Nephron (organoid): ENCODE measurements at regions not wholly inside any gene's neighbourhood (a gene's known extent, or its start where the extent isn't known, plus 50 kb on each side); places are given as distances from the start of the nearest gene placed in this dataset.

ENCODE experiments used
- H3K27ac Mint-ChIP-seq, 3 experiments: 2 replicates each; pipeline ENCODE4 v1.8.0; 2020; ENCODE audit warnings: mixed read lengths in 3 of 3, mild to moderate bottlenecking in 2 of 3, moderate library complexity in 1 of 3
- H3K27me3 Mint-ChIP-seq: 2 replicates; pipeline ENCODE4 v1.8.0; 2021; ENCODE audit warnings: low read depth, mild to moderate bottlenecking, moderate library complexity, mixed read lengths
- H3K36me3 Mint-ChIP-seq: 2 replicates; pipeline ENCODE4 v1.8.0; 2020; ENCODE audit warnings: low read depth, mixed read lengths
- H3K4me1 Mint-ChIP-seq: 2 replicates; pipeline ENCODE4 v1.8.0; 2020; ENCODE audit warnings: mixed read lengths
- H3K4me3 Mint-ChIP-seq, 3 experiments: 2 replicates each; pipeline ENCODE4 v1.8.0; 2020; ENCODE audit warnings: mild to moderate bottlenecking in 3 of 3, mixed read lengths in 3 of 3, moderate library complexity in 2 of 3
- H3K9me3 Mint-ChIP-seq: 2 replicates; pipeline ENCODE4 v1.8.0; 2020; ENCODE audit warnings: mixed read lengths
- CTCF ChIP-seq, 3 experiments: fragments of 200-600 bp; sonication (generic); IDR thresholded peaks; one replicate each; pipeline ENCODE4 v1.5.0; 2021; ENCODE audit warnings: antibody characterized with exemption in 3 of 3; ENCODE audit not compliant: unreplicated experiment in 3 of 3

GRCh38 chr9:73773896-73774295 is 622.2 kb downstream of the ANXA1 start:
- TF ChIP-seq CTCF (IDR thresholded peaks at IDR 0.05; ENCODE audit: unreplicated experiment in 3 of 3) = no peak
- H3K9me3 Mint-ChIP-seq = no peaks in the 10 kb centered on the region
- H3K27me3 Mint-ChIP-seq = no peaks in the 10 kb centered on the region
- H3K4me3 Mint-ChIP-seq = no peak overlapping the region
- no peaks in the 10 kb centered on the region for H3K36me3 Mint-ChIP-seq
- no peak overlapping the region for H3K27ac Mint-ChIP-seq
- H3K4me1 Mint-ChIP-seq = no peaks in the 10 kb centered on the region

GRCh38 chr9:73775757-73776156 is 624.1 kb downstream of the ANXA1 start:
- Mint-ChIP-seq H3K36me3 (no peaks in the 10 kb centered on the region), H3K4me1 (no peaks in the 10 kb centered on the region)

GRCh38 chr9:73780916-73781315 is 629.3 kb downstream of the ANXA1 start:
- Mint-ChIP-seq H3K4me1 (no peaks in the 10 kb centered on the region), H3K27me3 (no peaks in the 10 kb centered on the region), H3K9me3 (no peaks in the 10 kb centered on the region), H3K27ac (no peak overlapping the region), H3K4me3 (no peak overlapping the region), H3K36me3 (no peaks in the 10 kb centered on the region)
- no peak for TF ChIP-seq CTCF (IDR thresholded peaks at IDR 0.05; ENCODE audit: unreplicated experiment in 3 of 3)

More at GRCh38 chr9:73775757-73776156, 624.1 kb downstream of the ANXA1 start:
- Mint-ChIP-seq H3K9me3 (no peaks in the 10 kb centered on the region), H3K27me3 (no peaks in the 10 kb centered on the region), H3K27ac (no peak overlapping the region), H3K4me3 (no peak overlapping the region)
- no peak for TF ChIP-seq CTCF (IDR thresholded peaks at IDR 0.05; ENCODE audit: unreplicated experiment in 3 of 3)

GRCh38 chr9:73782166-73782565 is 630.5 kb downstream of the ANXA1 start:
- no peak overlapping the region for H3K27ac Mint-ChIP-seq
- H3K36me3 Mint-ChIP-seq = no peaks in the 10 kb centered on the region
- TF ChIP-seq CTCF (IDR thresholded peaks at IDR 0.05; ENCODE audit: unreplicated experiment in 3 of 3) = no peak
- H3K4me3 Mint-ChIP-seq = no peak overlapping the region
- no peaks in the 10 kb centered on the region for H3K9me3 Mint-ChIP-seq
- no peaks in the 10 kb centered on the region for H3K4me1 Mint-ChIP-seq
- H3K27me3 Mint-ChIP-seq = no peaks in the 10 kb centered on the region

- Mint-ChIP-seq H3K9me3 (no peaks in the 10 kb centered on the region), H3K4me3 (no peak overlapping the region), H3K4me1 (no peaks in the 10 kb centered on the region), H3K27me3 (no peaks in the 10 kb centered on the region), H3K27ac (no peak overlapping the region), H3K36me3 (no peaks in the 10 kb centered on the region)
- no peak for TF ChIP-seq CTCF (IDR thresholded peaks at IDR 0.05; ENCODE audit: unreplicated experiment in 3 of 3)
These were observed 647.8 kb downstream of the ANXA1 start for GRCh38 chr9:73799446-73799845.

- Mint-ChIP-seq H3K36me3 (no peaks in the 10 kb centered on the region), H3K4me1 (no peaks in the 10 kb centered on the region), H3K27ac (no peak overlapping the region), H3K27me3 (no peaks in the 10 kb centered on the region), H3K9me3 (no peaks in the 10 kb centered on the region), H3K4me3 (no peak overlapping the region)
- no peak for TF ChIP-seq CTCF (IDR thresholded peaks at IDR 0.05; ENCODE audit: unreplicated experiment in 3 of 3)
These were observed 653.4 kb downstream of the ANXA1 start for GRCh38 chr9:73805111-73805510.
